Naive thymus-derived CD4-positive, alpha-beta T cell (primary cell): ENCODE measurements at regions not wholly inside any gene's neighbourhood (a gene's known extent, or its start where the extent isn't known, plus 50 kb on each side); places are given as distances from the start of the nearest gene placed in this dataset.

Source experiments
- ATAC-seq: fragments of 150-1000 bp; cut with Tn5 transposase; 2 replicates; pipeline ENCODE4 v1.10.0; 2021; ENCODE audit warnings: mild to moderate bottlenecking, moderate library complexity
- CTCF ChIA-PET: fragments of 350-600 bp; sonication (Branson Sonifier 250); formaldehyde crosslinking; loops from one replicate; lab custom pipeline; 2021; ENCODE audit warnings: antibody characterized with exemption; lab: Charles Lee
- POLR2A ChIA-PET: fragments of 350-600 bp; sonication (Branson Sonifier 250); formaldehyde crosslinking; loops from one replicate; lab custom pipeline; 2021; ENCODE audit warnings: antibody characterized with exemption, inconsistent platforms; lab: Charles Lee
- DNase-seq, 9 donors: peaks; one replicate each; pipeline versions ENCODE4 v3.0.0 to v3.0.0-alpha.2; 2020 to 2022; ENCODE audit warnings: mixed read lengths in 1 of 9
- H3K27ac ChIP-seq: one replicate; pipeline ENCODE4 v1.7.0; 2013; ENCODE audit warnings: mild to moderate bottlenecking, low read depth, low read length, moderate library complexity
- H3K27me3 ChIP-seq, 2 donors: one replicate each; pipeline ENCODE4 v1.7.0; 2013; ENCODE audit warnings: low read length in 2 of 2, mild to moderate bottlenecking in 2 of 2, moderate library complexity in 2 of 2; ENCODE audit not compliant: control insufficient read depth in 2 of 2, insufficient read depth in 2 of 2
- H3K36me3 ChIP-seq, 3 experiments: 1 replicate in 2 of 3; 2 replicates in 1 of 3; pipeline ENCODE4 v1.7.0; 2013; ENCODE audit warnings: low read length in 3 of 3, mild to moderate bottlenecking in 3 of 3, moderate library complexity in 1 of 3; ENCODE audit not compliant: insufficient read depth in 3 of 3, control insufficient read depth in 2 of 3
- H3K4me1 ChIP-seq, 2 donors: one replicate each; pipeline ENCODE4 v1.7.0; 2013; ENCODE audit warnings: low read length in 2 of 2, mild to moderate bottlenecking in 2 of 2, moderate library complexity in 1 of 2; ENCODE audit not compliant: control insufficient read depth in 2 of 2, insufficient read depth in 2 of 2
- H3K4me3 ChIP-seq: 2 replicates; pipeline ENCODE4 v1.7.0; 2013; ENCODE audit warnings: mild to moderate bottlenecking, low read length
- H3K9me3 ChIP-seq, 3 experiments: 1 replicate in 2 of 3; 2 replicates in 1 of 3; pipeline ENCODE4 v1.7.0; 2013; ENCODE audit warnings: low read length in 3 of 3; ENCODE audit not compliant: control insufficient read depth in 2 of 3
- H3K27ac Mint-ChIP-seq, 9 donors: one replicate each; pipeline ENCODE4 v1.8.0; 2020 to 2022; ENCODE audit warnings: mixed read lengths in 9 of 9, mild to moderate bottlenecking in 8 of 9, moderate library complexity in 5 of 9, inconsistent platforms in 2 of 9
- H3K27me3 Mint-ChIP-seq, 5 donors: one replicate each; pipeline ENCODE4 v1.8.0; 2021 to 2022; ENCODE audit warnings: mixed read lengths in 5 of 5, mild to moderate bottlenecking in 1 of 5
- H3K36me3 Mint-ChIP-seq, 5 donors: one replicate each; pipeline ENCODE4 v1.8.0; 2020 to 2022; ENCODE audit warnings: mixed read lengths in 5 of 5, mild to moderate bottlenecking in 3 of 5, inconsistent platforms in 1 of 5
- H3K4me1 Mint-ChIP-seq, 7 donors: one replicate each; pipeline ENCODE4 v1.8.0; 2020 to 2022; ENCODE audit warnings: mixed read lengths in 7 of 7, mild to moderate bottlenecking in 3 of 7, inconsistent platforms in 1 of 7
- H3K4me3 Mint-ChIP-seq, 10 donors: one replicate each; pipeline ENCODE4 v1.8.0; 2020 to 2022; ENCODE audit warnings: mild to moderate bottlenecking in 10 of 10, mixed read lengths in 10 of 10, moderate library complexity in 6 of 10, inconsistent platforms in 2 of 10
- H3K9me3 Mint-ChIP-seq, 11 donors: one replicate each; pipeline ENCODE4 v1.8.0; 2020 to 2022; ENCODE audit warnings: mixed read lengths in 11 of 11, mild to moderate bottlenecking in 4 of 11, inconsistent platforms in 1 of 11, moderate library complexity in 1 of 11
- intact Hi-C, 2 donors: fragments of 100-400 bp; cut with micrococcal nuclease; formaldehyde crosslinking; loops; one replicate each; pipeline ENCODE4 v1.15.1; 2023

GRCh38 chr12:54708826-54709225, 60.7 kb upstream of the DCD start:
- Mint-ChIP-seq H3K4me3 (no peak overlapping the region), H3K36me3 (no peaks in the 10 kb centered on the region), H3K4me1 (no peaks in the 10 kb centered on the region), H3K27me3 (peaks cover 0 to 29% (median 9%) of the 10 kb centered on the region in 5 donors), H3K27ac (no peak overlapping the region), H3K9me3 (no peaks in the 10 kb centered on the region)
- H3K27ac ChIP-seq = no peak overlapping the region
- intact Hi-C loops = no loop called here
- CTCF ChIA-PET = interaction anchor here (0.6 to 1.1 kb wide), 2 partner anchors 363 to 1030 kb away, joined by 3 to 4 read pairs; no protein-coding TSS in a partner anchor
- H3K27me3 ChIP-seq = no peaks in the 10 kb centered on the region
- H3K4me1 ChIP-seq = no peaks in the 10 kb centered on the region
- no peaks in the 10 kb centered on the region for H3K36me3 ChIP-seq
- no peak overlapping the region for H3K4me3 ChIP-seq
- POLR2A ChIA-PET = no interaction called here
- DNase-seq (no peak), ATAC-seq (peak; percentile 26)
- no peaks in the 10 kb centered on the region for H3K9me3 ChIP-seq

- no peak for DNase-seq
- Mint-ChIP-seq H3K4me1 (no peaks in the 10 kb centered on the region), H3K27me3 (peaks cover 0 to 19% (median 0%) of the 10 kb centered on the region in 5 donors), H3K4me3 (no peak overlapping the region), H3K36me3 (no peaks in the 10 kb centered on the region), H3K27ac (no peak overlapping the region), H3K9me3 (no peaks in the 10 kb centered on the region)
- ChIA-PET CTCF (interaction anchor here (0.6 kb wide), 2 partner anchors 45 to 289 kb away, joined by 3 to 5 read pairs; no protein-coding TSS in a partner anchor), POLR2A (no interaction called here)
- intact Hi-C loops = loop anchor here in 1 of 2 donors (5.0 kb wide), 2 partner anchors 253 to 787 kb away; no protein-coding TSS in a partner anchor
- no peaks in the 10 kb centered on the region for H3K9me3 ChIP-seq
- no peaks in the 10 kb centered on the region for H3K36me3 ChIP-seq
- no peaks in the 10 kb centered on the region for H3K27me3 ChIP-seq
- no peak overlapping the region for H3K4me3 ChIP-seq
- ATAC-seq = no peak
- H3K27ac ChIP-seq = no peak overlapping the region
- no peaks in the 10 kb centered on the region for H3K4me1 ChIP-seq
Measured at GRCh38 chr12:54704202-54704601, 56.0 kb upstream of the DCD start.

- Mint-ChIP-seq H3K4me1 (no peaks in the 10 kb centered on the region), H3K36me3 (no peaks in the 10 kb centered on the region), H3K27ac (no peak overlapping the region), H3K9me3 (no peaks in the 10 kb centered on the region), H3K27me3 (peaks cover 0 to 27% (median 6%) of the 10 kb centered on the region in 5 donors), H3K4me3 (no peak overlapping the region)
- H3K4me3 ChIP-seq = no peak overlapping the region
- no peaks in the 10 kb centered on the region for H3K36me3 ChIP-seq
- DNase-seq = peak in 7 of 9 donors; percentile 16 to 67 (median 56)
- ChIA-PET POLR2A (no interaction called here), CTCF (interaction anchor here (0.6 to 3.8 kb wide), 29 partner anchors 9 to 448 kb away, joined by 3 to 75 read pairs (median 4); no protein-coding TSS in a partner anchor)
- intact Hi-C loops = loop anchor here (1.0 to 5.0 kb wide), 9 partner anchors 47 to 917 kb away; partner anchors contain the start of gene MUCL1 (in 2 of the 2)
- H3K27me3 ChIP-seq = no peaks in the 10 kb centered on the region
- H3K4me1 ChIP-seq = no peaks in the 10 kb centered on the region
- H3K27ac ChIP-seq = no peak overlapping the region
- ATAC-seq = peak; percentile 81
- H3K9me3 ChIP-seq = no peaks in the 10 kb centered on the region
Measured at GRCh38 chr12:54701940-54702592, 53.9 kb upstream of the DCD start.

GRCh38 chr12:54700849-54701248, 52.7 kb upstream of the DCD start:
- H3K4me1 ChIP-seq = no peaks in the 10 kb centered on the region
- ChIA-PET POLR2A (interaction anchor here (0.6 to 0.8 kb wide), 2 partner anchors 9 to 315 kb away, joined by 3 read pairs; no protein-coding TSS in a partner anchor), CTCF (interaction anchor here (0.6 to 3.8 kb wide), 10 partner anchors 9 to 1972 kb away, joined by 3 to 75 read pairs (median 8); no protein-coding TSS in a partner anchor)
- H3K27me3 ChIP-seq = no peaks in the 10 kb centered on the region
- no peaks in the 10 kb centered on the region for H3K9me3 Mint-ChIP-seq
- no peak for ATAC-seq
- H3K4me1 Mint-ChIP-seq = no peaks in the 10 kb centered on the region
- no peaks in the 10 kb centered on the region for H3K36me3 Mint-ChIP-seq
- H3K27ac Mint-ChIP-seq = no peak overlapping the region
- no peak for DNase-seq
- H3K27me3 Mint-ChIP-seq = peaks cover 5 to 27% (median 10%) of the 10 kb centered on the region in 5 donors
- no peaks in the 10 kb centered on the region for H3K9me3 ChIP-seq
- H3K4me3 Mint-ChIP-seq = no peak overlapping the region
- no peak overlapping the region for H3K27ac ChIP-seq
- no peaks in the 10 kb centered on the region for H3K36me3 ChIP-seq
- no peak overlapping the region for H3K4me3 ChIP-seq
- intact Hi-C loops = loop anchor here in 1 of 2 donors (5.0 kb wide), 2 partner anchors 256 to 784 kb away; no protein-coding TSS in a partner anchor

- POLR2A ChIA-PET = interaction anchor here (0.6 kb wide), 1 partner anchor 316 kb away, joined by 3 read pairs; no protein-coding TSS in a partner anchor
- Histone ChIP-seq H3K36me3 (no peaks in the 10 kb centered on the region), H3K27me3 (no peaks in the 10 kb centered on the region), H3K4me3 (no peak overlapping the region), H3K4me1 (no peaks in the 10 kb centered on the region), H3K27ac (no peak overlapping the region), H3K9me3 (no peaks in the 10 kb centered on the region)
- Mint-ChIP-seq H3K4me3 (no peak overlapping the region), H3K27me3 (peaks cover 5 to 28% (median 14%) of the 10 kb centered on the region in 5 donors), H3K9me3 (no peaks in the 10 kb centered on the region), H3K4me1 (no peaks in the 10 kb centered on the region), H3K27ac (no peak overlapping the region), H3K36me3 (no peaks in the 10 kb centered on the region)
- DNase-seq (no peak), ATAC-seq (no peak)
- intact Hi-C loops = loop anchor here in 1 of 2 donors (5.0 kb wide), 2 partner anchors 257 to 783 kb away; no protein-coding TSS in a partner anchor
- CTCF ChIA-PET = interaction anchor here (0.9 to 3.8 kb wide), 6 partner anchors 43 to 444 kb away, joined by 3 to 75 read pairs (median 18); no protein-coding TSS in a partner anchor
Measured at GRCh38 chr12:54700301-54700700, 52.1 kb upstream of the DCD start.
